ENCODE measurements at regions not wholly inside any gene's neighbourhood (a gene's known extent, or its start where the extent isn't known, plus 50 kb on each side); places are given as distances from the start of the nearest gene placed in this dataset.

GRCh38 chr21:29481081-29481480 lies 182.4 kb downstream of the BACH1 start (continued):
- TF ChIP-seq GLI4 (tag by site-specific recombination; IDR thresholded peaks at IDR 0.05), result no peak
- TF ChIP-seq, protein P1, sequence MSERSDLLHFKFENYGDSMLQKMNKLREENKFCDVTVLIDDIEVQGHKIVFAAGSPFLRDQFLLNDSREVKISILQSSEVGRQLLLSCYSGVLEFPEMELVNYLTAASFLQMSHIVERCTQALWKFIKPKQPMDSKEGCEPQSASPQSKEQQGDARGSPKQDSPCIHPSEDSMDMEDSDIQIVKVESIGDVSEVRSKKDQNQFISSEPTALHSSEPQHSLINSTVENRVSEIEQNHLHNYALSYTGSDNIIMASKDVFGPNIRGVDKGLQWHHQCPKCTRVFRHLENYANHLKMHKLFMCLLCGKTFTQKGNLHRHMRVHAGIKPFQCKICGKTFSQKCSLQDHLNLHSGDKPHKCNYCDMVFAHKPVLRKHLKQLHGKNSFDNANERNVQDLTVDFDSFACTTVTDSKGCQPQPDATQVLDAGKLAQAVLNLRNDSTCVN (tag by site-specific recombination; optimal IDR thresholded peaks at IDR 0.05), result no peak
- TF ChIP-seq ZNF513 (tag by site-specific recombination; IDR thresholded peaks at IDR 0.05), result no peak
- TF ChIP-seq SP2 (tag by site-specific recombination; IDR thresholded peaks at IDR 0.05), result no peak
- TF ChIP-seq HOXA7 (CRISPR knock-in tag; IDR thresholded peaks at IDR 0.05; ENCODE audit: borderline replicate concordance), result no peak
- TF ChIP-seq ZBTB8A (tag by site-specific recombination; IDR thresholded peaks at IDR 0.05), result no peak
- no peak for TF ChIP-seq ZNF157 (tag by site-specific recombination; IDR thresholded peaks at IDR 0.05)
- no peak for TF ChIP-seq REPIN1 (tag by site-specific recombination; IDR thresholded peaks at IDR 0.05; ENCODE audit: low read depth)
- TF ChIP-seq HOXD13 (CRISPR knock-in tag; IDR thresholded peaks at IDR 0.05; ENCODE audit: borderline replicate concordance), result no peak
- TF ChIP-seq ZNF140 (tag by site-specific recombination; IDR thresholded peaks at IDR 0.05), result no peak
- no peak for TF ChIP-seq ZNF600 (tag by site-specific recombination; IDR thresholded peaks at IDR 0.05)
- no peak for TF ChIP-seq ZBTB17 (tag by site-specific recombination; IDR thresholded peaks at IDR 0.05)
- no peak for TF ChIP-seq ZNF214 (tag by site-specific recombination; IDR thresholded peaks at IDR 0.05; ENCODE audit: borderline replicate concordance)

- no peak for TF ChIP-seq ZNF24 (tag by site-specific recombination; IDR thresholded peaks at IDR 0.05)
- TF ChIP-seq RBAK (tag by site-specific recombination; IDR thresholded peaks at IDR 0.05), result no peak
- no peaks in the 10 kb centered on the region for H3K9me3 ChIP-seq (ENCODE audit: control insufficient read depth, insufficient read depth, low read depth, low read length)
- no peaks in the 10 kb centered on the region for H3K36me3 ChIP-seq (ENCODE audit: control insufficient read depth in 2 of 2, insufficient read depth in 1 of 2, low read length in 2 of 2)
- ChIA-PET CTCF (no interaction called here), POLR2A (no interaction called here)
- H3K4me1 ChIP-seq (ENCODE audit: control insufficient read depth, insufficient read depth, low read length), result no peaks in the 10 kb centered on the region
- no peak overlapping the region for H3K27ac ChIP-seq (ENCODE audit: extremely low read depth, low read depth, low read length)
- H3K4me3 ChIP-seq (ENCODE audit: low read depth, low read length), result no peak overlapping the region
These were observed 182.9 kb downstream of the BACH1 start for GRCh38 chr21:29481641-29482040.

- no peaks in the 10 kb centered on the region for H3K36me3 ChIP-seq (ENCODE audit: control insufficient read depth in 2 of 2, insufficient read depth in 1 of 2, low read length in 2 of 2)
- ChIA-PET CTCF (interaction anchor here (1.1 to 1.9 kb wide), 3 partner anchors 10 to 362 kb away, joined by 3 to 14 read pairs (median 3); no protein-coding TSS in a partner anchor), POLR2A (no interaction called here)
- H3K4me1 ChIP-seq (ENCODE audit: control insufficient read depth, insufficient read depth, low read length), result no peaks in the 10 kb centered on the region
- H3K27ac ChIP-seq (ENCODE audit: extremely low read depth, low read depth, low read length), result no peak overlapping the region
- H3K9me3 ChIP-seq (ENCODE audit: control insufficient read depth, insufficient read depth, low read depth, low read length), result no peaks in the 10 kb centered on the region
- H3K4me3 ChIP-seq (ENCODE audit: low read depth, low read length), result no peak overlapping the region
- TF ChIP-seq OVOL3 (tag by site-specific recombination; IDR thresholded peaks at IDR 0.05) (no peak), TCF7L2 (IDR thresholded peaks at IDR 0.05; ENCODE audit: borderline replicate concordance, low read depth, low read length) (no peak), IKZF3 (tag by site-specific recombination; IDR thresholded peaks at IDR 0.05) (no peak), ZBTB20 (tag by site-specific recombination; IDR thresholded peaks at IDR 0.05) (no peak), ZNF138 (tag by site-specific recombination; IDR thresholded peaks at IDR 0.05; ENCODE audit: borderline replicate concordance) (no peak), ZNF747 (tag by site-specific recombination; IDR thresholded peaks at IDR 0.05) (no peak), YY1 (tag by site-specific recombination; IDR thresholded peaks at IDR 0.05) (no peak), PRDM6 (tag by site-specific recombination; IDR thresholded peaks at IDR 0.05) (no peak), ZNF629 (tag by site-specific recombination; IDR thresholded peaks at IDR 0.05) (no peak)
- TF ChIP-seq, protein P2, sequence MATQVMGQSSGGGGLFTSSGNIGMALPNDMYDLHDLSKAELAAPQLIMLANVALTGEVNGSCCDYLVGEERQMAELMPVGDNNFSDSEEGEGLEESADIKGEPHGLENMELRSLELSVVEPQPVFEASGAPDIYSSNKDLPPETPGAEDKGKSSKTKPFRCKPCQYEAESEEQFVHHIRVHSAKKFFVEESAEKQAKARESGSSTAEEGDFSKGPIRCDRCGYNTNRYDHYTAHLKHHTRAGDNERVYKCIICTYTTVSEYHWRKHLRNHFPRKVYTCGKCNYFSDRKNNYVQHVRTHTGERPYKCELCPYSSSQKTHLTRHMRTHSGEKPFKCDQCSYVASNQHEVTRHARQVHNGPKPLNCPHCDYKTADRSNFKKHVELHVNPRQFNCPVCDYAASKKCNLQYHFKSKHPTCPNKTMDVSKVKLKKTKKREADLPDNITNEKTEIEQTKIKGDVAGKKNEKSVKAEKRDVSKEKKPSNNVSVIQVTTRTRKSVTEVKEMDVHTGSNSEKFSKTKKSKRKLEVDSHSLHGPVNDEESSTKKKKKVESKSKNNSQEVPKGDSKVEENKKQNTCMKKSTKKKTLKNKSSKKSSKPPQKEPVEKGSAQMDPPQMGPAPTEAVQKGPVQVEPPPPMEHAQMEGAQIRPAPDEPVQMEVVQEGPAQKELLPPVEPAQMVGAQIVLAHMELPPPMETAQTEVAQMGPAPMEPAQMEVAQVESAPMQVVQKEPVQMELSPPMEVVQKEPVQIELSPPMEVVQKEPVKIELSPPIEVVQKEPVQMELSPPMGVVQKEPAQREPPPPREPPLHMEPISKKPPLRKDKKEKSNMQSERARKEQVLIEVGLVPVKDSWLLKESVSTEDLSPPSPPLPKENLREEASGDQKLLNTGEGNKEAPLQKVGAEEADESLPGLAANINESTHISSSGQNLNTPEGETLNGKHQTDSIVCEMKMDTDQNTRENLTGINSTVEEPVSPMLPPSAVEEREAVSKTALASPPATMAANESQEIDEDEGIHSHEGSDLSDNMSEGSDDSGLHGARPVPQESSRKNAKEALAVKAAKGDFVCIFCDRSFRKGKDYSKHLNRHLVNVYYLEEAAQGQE (tag by site-specific recombination; IDR thresholded peaks at IDR 0.05), result no peak
These were observed 187.6 kb downstream of the BACH1 start for GRCh38 chr21:29486306-29486807.

All from HEK293 (cell line).